22Rv1 (cell line): ENCODE measurements at regions not wholly inside any gene's neighbourhood (a gene's known extent, or its start where the extent isn't known, plus 50 kb on each side); places are given as distances from the start of the nearest gene placed in this dataset.

Source experiments
- ZFX ChIP-seq: fragments of 450-650 bp; IDR thresholded peaks from 2 replicates; pipeline ENCODE4 v1.6.1; 2017; ENCODE audit warnings: antibody characterized with exemption, borderline replicate concordance
- TF ChIP-seq, protein P1 (sequence below): fragments of 450-650 bp; IDR thresholded peaks from 2 replicates; pipeline ENCODE4 v1.5.1; 2017; ENCODE audit warnings: mild to moderate bottlenecking

DNA sequence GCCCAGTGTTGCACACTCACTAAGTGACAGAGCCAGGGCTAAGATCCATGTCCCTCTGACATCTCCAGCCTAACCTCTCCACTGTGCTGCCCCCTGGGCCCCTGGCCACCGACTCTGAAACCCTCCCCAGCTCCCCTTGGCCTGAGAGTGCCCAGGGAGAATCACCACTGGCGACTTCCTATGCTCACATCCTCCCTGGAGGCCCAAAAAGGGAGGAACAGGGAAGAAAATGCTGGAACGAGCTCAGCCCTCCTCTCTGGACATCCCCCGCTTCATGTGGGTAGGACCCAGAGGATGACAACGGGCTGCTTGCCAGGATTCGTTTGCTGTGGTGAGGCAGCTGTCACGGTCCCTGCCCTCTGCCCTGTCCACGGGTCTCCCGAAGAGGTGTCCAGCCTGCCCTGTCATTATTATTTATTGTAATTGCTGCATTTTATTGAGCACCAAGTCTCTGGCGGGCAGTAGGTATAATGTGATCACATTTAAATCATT is 153.5 kb upstream of the RPL38 start:
- TF ChIP-seq, protein P1, sequence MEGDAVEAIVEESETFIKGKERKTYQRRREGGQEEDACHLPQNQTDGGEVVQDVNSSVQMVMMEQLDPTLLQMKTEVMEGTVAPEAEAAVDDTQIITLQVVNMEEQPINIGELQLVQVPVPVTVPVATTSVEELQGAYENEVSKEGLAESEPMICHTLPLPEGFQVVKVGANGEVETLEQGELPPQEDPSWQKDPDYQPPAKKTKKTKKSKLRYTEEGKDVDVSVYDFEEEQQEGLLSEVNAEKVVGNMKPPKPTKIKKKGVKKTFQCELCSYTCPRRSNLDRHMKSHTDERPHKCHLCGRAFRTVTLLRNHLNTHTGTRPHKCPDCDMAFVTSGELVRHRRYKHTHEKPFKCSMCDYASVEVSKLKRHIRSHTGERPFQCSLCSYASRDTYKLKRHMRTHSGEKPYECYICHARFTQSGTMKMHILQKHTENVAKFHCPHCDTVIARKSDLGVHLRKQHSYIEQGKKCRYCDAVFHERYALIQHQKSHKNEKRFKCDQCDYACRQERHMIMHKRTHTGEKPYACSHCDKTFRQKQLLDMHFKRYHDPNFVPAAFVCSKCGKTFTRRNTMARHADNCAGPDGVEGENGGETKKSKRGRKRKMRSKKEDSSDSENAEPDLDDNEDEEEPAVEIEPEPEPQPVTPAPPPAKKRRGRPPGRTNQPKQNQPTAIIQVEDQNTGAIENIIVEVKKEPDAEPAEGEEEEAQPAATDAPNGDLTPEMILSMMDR = no peak
- no peak for TF ChIP-seq ZFX
